ENCODE measurements at regions not wholly inside any gene's neighbourhood (a gene's known extent, or its start where the extent isn't known, plus 50 kb on each side); places are given as distances from the start of the nearest gene placed in this dataset.

DNA sequence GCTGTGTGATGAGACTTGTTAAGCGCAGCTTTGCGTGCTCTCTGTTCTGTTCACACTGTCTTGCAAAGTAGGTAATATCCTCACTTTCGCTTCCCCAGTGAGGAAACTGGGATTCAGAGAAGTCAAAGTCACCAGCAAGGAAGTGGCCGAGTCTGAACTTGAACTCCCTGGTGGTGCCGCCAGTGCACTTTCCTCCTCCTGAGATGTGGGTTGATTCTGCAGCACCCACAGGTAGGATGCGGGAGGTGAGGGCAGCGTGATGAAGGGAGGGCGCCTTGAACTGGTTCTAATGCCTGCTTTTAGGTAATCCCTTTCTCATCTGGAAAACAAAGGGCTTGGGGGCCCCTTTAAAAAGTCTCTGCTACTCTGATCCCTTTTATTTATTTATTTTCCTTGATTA, 54.9 kb upstream of the IGF1 start:
- DNase-seq (ENCODE audit: low spot score) = no peak

GRCh38 chr12:102534899-102535298, 54.5 kb upstream of the IGF1 start:
- DNase-seq (ENCODE audit: low spot score) = no peak

DNA sequence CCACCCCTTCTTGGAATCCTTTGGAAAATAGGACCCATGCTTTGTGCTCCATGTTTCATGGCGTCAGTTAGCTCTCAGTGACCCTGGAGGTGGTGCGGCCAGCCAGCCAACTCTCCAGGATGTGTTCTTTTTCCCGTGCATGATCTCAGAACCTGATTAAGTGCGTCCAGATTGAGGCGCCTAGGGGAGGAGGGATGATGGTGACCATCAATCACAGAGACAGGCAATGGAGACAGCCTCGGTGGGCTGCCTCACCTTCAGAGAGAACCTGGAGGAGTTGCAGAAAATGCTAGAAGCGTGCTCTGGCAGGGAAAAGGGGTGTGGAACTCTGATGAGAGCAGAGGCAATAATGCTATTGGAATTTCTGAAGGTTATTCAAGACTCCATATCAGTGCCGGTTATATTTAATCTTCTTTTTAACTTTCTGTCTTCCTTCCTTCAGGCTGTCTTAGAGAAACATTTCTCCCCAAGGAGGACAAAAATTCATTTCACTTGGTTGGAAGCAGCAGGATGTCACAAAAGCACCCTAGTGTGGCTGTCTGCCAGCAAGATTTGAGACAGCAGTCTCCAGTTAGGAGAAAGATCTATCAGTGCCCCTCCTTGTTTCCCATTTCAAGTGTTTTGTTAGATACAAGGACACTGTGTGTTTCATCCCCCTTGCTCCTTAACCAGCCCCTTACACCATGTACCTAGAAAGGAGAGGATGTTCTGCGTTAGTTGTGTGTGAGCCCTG, 53.3 kb upstream of the IGF1 start:
- DNase-seq (ENCODE audit: low spot score) = no peak
